ENCODE measurements at regions not wholly inside any gene's neighbourhood (a gene's known extent, or its start where the extent isn't known, plus 50 kb on each side); places are given as distances from the start of the nearest gene placed in this dataset.

- H3K27ac Mint-ChIP-seq = no peak overlapping the region
- H3K9me3 Mint-ChIP-seq = peaks cover 0 to 3% (median 0%) of the 10 kb centered on the region in 9 donors
- POLR2A ChIA-PET = no interaction called here
- peaks cover 2 to 26% (median 13%) of the 10 kb centered on the region in 5 donors for H3K27me3 Mint-ChIP-seq
- H3K4me1 Mint-ChIP-seq = no peaks in the 10 kb centered on the region
- no peaks in the 10 kb centered on the region for H3K36me3 Mint-ChIP-seq
- no peak overlapping the region for H3K4me3 Mint-ChIP-seq
- no peak for DNase-seq
- ATAC-seq = no peak
These were observed 511.0 kb downstream of the INSC start for GRCh38 chr11:15625691-15626090.

DNA sequence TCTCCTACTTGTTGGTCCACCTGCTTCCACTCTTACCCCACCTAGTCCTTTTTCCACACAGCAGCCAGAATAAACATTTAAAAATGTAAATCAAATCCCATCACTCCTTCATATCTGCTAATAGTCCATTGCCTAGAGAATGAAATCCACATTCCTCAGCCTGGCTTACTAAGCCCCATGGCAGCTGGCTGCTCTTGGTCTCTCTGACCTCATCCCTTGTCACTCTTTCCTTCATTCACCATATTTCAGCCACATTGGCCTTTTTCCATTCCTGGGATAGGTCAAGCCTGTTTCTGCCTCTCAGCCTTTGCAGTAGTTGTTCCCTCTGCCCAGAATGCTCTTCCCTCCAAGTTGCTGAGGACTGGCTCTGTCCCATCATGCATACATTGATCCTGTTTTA is 512.8 kb downstream of the INSC start:
- H3K27ac Mint-ChIP-seq = no peak overlapping the region
- H3K4me3 Mint-ChIP-seq = no peak overlapping the region
- peaks cover 0 to 3% (median 0%) of the 10 kb centered on the region in 9 donors for H3K9me3 Mint-ChIP-seq
- H3K4me1 Mint-ChIP-seq = no peaks in the 10 kb centered on the region
- H3K36me3 Mint-ChIP-seq = no peaks in the 10 kb centered on the region
- no peak for ATAC-seq
- POLR2A ChIA-PET = no interaction called here
- DNase-seq = no peak
- H3K27me3 Mint-ChIP-seq = peaks cover 0 to 19% (median 8%) of the 10 kb centered on the region in 5 donors

- Mint-ChIP-seq H3K27ac (no peak overlapping the region), H3K4me1 (no peaks in the 10 kb centered on the region), H3K27me3 (peaks cover 2 to 30% (median 10%) of the 10 kb centered on the region in 5 donors), H3K4me3 (no peak overlapping the region), H3K36me3 (no peaks in the 10 kb centered on the region), H3K9me3 (peaks cover 0 to 6% (median 0%) of the 10 kb centered on the region in 9 donors)
- DNase-seq (no peak), ATAC-seq (no peak)
- POLR2A ChIA-PET = no interaction called here
These were observed 515.1 kb downstream of the INSC start for GRCh38 chr11:15629690-15630321.

DNA sequence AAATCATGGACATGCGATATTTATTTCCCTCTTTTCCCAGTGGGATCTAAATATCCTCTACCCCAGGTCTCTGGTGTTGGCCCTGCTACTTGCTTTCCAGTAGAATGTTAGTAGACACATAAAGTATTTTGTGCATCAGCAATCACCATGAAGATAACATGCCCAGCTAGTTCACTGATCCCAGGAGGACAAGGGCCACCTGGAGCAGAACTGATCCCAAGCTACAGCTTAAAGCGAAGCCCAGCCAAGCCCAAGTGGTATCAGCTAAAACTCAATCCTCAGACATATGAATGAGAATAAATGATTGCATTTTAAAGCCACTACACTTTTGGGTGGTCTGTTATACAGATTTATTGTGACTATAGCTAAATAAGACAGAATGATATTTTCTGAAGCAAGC is 516.2 kb downstream of the INSC start:
- ATAC-seq = no peak
- Mint-ChIP-seq H3K36me3 (no peaks in the 10 kb centered on the region), H3K4me3 (no peak overlapping the region), H3K27me3 (peaks cover 2 to 41% (median 13%) of the 10 kb centered on the region in 5 donors), H3K9me3 (peaks cover 0 to 6% (median 0%) of the 10 kb centered on the region in 9 donors), H3K4me1 (no peaks in the 10 kb centered on the region), H3K27ac (no peak overlapping the region)
- no peak for DNase-seq
- POLR2A ChIA-PET = no interaction called here

- no peak for DNase-seq
- no peak overlapping the region for H3K4me3 Mint-ChIP-seq
- peaks cover 0 to 8% (median 0%) of the 10 kb centered on the region in 9 donors for H3K9me3 Mint-ChIP-seq
- H3K4me1 Mint-ChIP-seq = no peaks in the 10 kb centered on the region
- no peak overlapping the region for H3K27ac Mint-ChIP-seq
- H3K27me3 Mint-ChIP-seq = peaks cover 3 to 31% (median 11%) of the 10 kb centered on the region in 5 donors
- no peak for ATAC-seq
- POLR2A ChIA-PET = no interaction called here
- no peaks in the 10 kb centered on the region for H3K36me3 Mint-ChIP-seq
These were observed 520.8 kb downstream of the INSC start for GRCh38 chr11:15635521-15635920.

GRCh38 chr11:15636521-15637089 is 521.9 kb downstream of the INSC start:
- POLR2A ChIA-PET = no interaction called here
- Mint-ChIP-seq H3K27ac (no peak overlapping the region), H3K27me3 (peaks cover 3 to 23% (median 9%) of the 10 kb centered on the region in 5 donors), H3K4me1 (no peaks in the 10 kb centered on the region), H3K36me3 (no peaks in the 10 kb centered on the region), H3K4me3 (no peak overlapping the region), H3K9me3 (peaks cover 0 to 8% (median 0%) of the 10 kb centered on the region in 9 donors)
- DNase-seq (no peak), ATAC-seq (no peak)

DNA sequence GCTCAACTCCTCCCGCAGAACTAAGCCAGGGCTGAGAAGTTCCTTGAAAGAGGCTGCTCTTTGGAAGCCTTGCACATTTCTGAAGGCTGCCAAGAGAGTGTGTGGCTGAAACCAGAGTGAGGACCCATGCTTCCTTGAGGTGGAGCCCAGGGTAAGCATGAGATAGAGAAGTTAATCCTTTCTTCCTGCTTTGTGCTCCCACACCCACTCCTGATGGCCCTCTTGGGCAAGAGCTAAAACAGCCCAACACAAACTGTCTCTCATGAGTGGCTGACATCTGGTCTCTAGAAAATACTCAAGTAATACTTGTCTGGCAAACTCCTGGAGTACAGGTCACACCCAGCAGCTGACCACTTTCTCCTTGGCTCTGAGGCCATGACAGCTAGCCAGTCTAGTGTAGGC is 523.7 kb downstream of the INSC start:
- H3K36me3 Mint-ChIP-seq = no peaks in the 10 kb centered on the region
- H3K4me3 Mint-ChIP-seq = no peak overlapping the region
- H3K27me3 Mint-ChIP-seq = peaks cover 3 to 19% (median 10%) of the 10 kb centered on the region in 5 donors
- H3K9me3 Mint-ChIP-seq = peaks cover 0 to 7% (median 0%) of the 10 kb centered on the region in 9 donors
- no peak for DNase-seq
- H3K4me1 Mint-ChIP-seq = no peaks in the 10 kb centered on the region
- POLR2A ChIA-PET = no interaction called here
- no peak overlapping the region for H3K27ac Mint-ChIP-seq
- no peak for ATAC-seq

DNA sequence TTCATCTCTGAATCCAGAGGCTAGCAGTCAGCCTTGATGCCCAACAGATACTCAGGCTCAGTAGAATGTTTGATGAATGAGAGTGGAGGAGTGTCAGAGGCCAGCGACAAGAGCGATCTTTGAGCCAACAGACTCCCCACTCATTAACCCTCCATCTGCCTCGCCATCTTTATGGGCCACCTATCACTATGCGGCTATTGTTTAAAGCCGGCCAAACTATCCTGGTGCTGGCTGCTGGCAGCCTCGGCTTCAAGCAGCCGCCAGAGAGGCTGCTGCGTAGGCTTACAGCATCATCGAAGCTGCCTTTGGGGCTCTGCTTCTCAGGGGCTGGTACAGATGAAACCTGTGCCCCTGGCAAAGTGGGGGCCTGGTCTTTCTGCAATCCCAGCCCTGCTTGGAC is 525.6 kb downstream of the INSC start:
- POLR2A ChIA-PET = no interaction called here

GRCh38 chr11:15641271-15642045 is 526.7 kb downstream of the INSC start:
- no peaks in the 10 kb centered on the region for H3K4me1 Mint-ChIP-seq
- H3K27me3 Mint-ChIP-seq = peaks cover 0 to 12% (median 6%) of the 10 kb centered on the region in 5 donors

More for the DNA sequence above, 525.6 kb downstream of the INSC start:
- Mint-ChIP-seq H3K4me1 (no peaks in the 10 kb centered on the region), H3K4me3 (no peak overlapping the region), H3K9me3 (peaks cover 0 to 5% (median 0%) of the 10 kb centered on the region in 9 donors), H3K27me3 (peaks cover 6 to 13% (median 7%) of the 10 kb centered on the region in 5 donors), H3K27ac (no peak overlapping the region), H3K36me3 (no peaks in the 10 kb centered on the region)
- DNase-seq = no peak
- ATAC-seq = no peak

GRCh38 chr11:15645201-15645600 is 530.5 kb downstream of the INSC start:
- Mint-ChIP-seq H3K36me3 (no peaks in the 10 kb centered on the region), H3K9me3 (no peaks in the 10 kb centered on the region), H3K4me3 (no peak overlapping the region), H3K27ac (no peak overlapping the region), H3K4me1 (no peaks in the 10 kb centered on the region), H3K27me3 (peaks cover 0 to 15% (median 8%) of the 10 kb centered on the region in 5 donors)
- DNase-seq = no peak
- no peak for ATAC-seq
- POLR2A ChIA-PET = no interaction called here

More at GRCh38 chr11:15641271-15642045, 526.7 kb downstream of the INSC start:
- DNase-seq = no peak
- Mint-ChIP-seq H3K27ac (no peak overlapping the region), H3K9me3 (peaks cover 0 to 4% (median 0%) of the 10 kb centered on the region in 9 donors), H3K4me3 (no peak overlapping the region), H3K36me3 (no peaks in the 10 kb centered on the region)
- no peak for ATAC-seq
- POLR2A ChIA-PET = no interaction called here

DNA sequence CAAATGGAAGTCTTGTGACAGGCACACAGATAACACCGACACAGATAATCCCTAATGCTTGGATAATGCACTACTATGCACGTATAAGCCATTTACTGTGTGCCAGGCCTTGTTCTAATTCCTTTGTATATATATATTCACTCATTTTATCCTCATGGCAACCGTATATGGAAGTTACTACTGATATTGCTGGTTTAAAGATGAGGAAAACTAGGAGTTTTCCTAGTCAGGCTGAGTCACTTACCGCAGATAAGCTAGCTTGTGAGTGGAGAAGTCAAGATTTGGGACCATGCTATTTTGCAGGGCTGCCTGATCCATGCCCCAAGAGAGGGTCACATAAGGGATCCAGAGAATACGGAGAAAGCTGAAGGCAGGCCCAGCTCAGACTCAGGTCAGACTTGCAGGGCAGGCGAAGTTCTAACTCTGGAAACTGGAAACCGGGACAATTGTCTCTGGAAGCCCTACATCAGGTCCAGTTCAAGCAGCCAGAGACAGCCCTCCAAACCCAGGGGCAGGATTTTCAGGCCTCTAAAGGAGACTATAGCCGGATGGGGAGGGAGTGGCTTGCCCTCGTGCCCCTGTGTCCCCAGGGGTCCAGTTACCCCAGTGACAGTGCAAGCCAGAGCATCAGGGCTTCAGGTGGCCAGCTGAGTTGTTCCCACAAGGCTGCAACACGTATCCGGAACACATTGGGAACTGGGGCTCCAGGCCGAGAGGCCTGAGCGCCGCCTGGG is 534.8 kb downstream of the INSC start:
- DNase-seq (no peak), ATAC-seq (no peak)
- Mint-ChIP-seq H3K27me3 (peaks cover 13 to 30% (median 28%) of the 10 kb centered on the region in 5 donors), H3K36me3 (no peaks in the 10 kb centered on the region), H3K27ac (no peak overlapping the region), H3K9me3 (peaks cover 0 to 2% (median 0%) of the 10 kb centered on the region in 9 donors), H3K4me3 (no peak overlapping the region), H3K4me1 (peaks cover 0 to 9% (median 4%) of the 10 kb centered on the region in 4 donors)
- POLR2A ChIA-PET = no interaction called here

DNA sequence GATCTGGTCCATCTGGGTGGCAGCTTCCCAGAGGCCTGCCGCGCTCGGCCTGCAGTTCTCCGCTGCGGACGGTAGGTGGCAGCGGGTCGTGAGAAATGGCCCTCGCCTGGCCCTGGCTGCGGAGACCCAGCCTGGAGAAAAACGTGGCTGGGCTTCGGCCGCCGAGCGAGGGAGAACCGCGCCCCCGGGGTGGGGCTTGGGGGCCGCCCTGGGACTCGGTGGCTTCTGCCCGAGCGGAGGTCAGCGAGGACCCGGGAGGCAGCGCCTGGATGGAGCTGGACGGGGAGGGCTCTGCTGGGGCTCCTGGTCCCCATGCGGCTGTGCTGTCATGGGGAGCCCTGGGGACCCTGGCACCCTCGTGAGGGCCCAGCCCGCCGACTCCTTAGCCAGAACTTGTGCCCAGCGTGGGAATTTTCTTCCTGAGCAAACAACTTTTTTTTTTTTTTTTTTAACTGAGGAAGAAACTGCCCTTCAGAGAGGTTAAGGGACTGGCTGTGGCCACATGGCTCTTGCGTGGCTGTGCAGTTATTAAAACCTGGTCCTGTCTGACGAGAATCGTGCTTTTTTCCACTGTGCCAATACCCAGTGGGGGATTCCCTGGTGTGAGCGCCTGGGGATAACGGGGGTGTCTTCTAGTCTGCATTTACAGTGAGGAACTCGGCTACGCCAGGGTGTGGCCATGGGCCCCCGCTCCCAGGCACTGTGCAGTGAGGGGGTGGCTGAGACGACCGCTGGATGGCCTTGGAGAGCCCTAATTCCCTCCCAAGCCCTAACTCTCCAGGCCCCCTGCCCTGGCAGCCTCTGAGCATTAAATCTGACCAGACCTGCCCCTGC is 535.6 kb downstream of the INSC start:
- POLR2A ChIA-PET = no interaction called here
- peak; percentile 79 to 87 for ATAC-seq

More for the DNA sequence above, 535.6 kb downstream of the INSC start:
- peak overlapping the region in 5 of 10 donors; percentile 26 to 55 (median 45) for H3K4me3 Mint-ChIP-seq
- H3K27ac Mint-ChIP-seq = no peak overlapping the region
- H3K4me1 Mint-ChIP-seq = peaks cover 0 to 9% (median 4%) of the 10 kb centered on the region in 4 donors
- H3K36me3 Mint-ChIP-seq = no peaks in the 10 kb centered on the region
- peaks cover 13 to 38% (median 28%) of the 10 kb centered on the region in 5 donors for H3K27me3 Mint-ChIP-seq
- DNase-seq = peak; percentile 24 to 68 (median 54)
- peaks cover 0 to 2% (median 0%) of the 10 kb centered on the region in 9 donors for H3K9me3 Mint-ChIP-seq

Measured in naive thymus-derived CD8-positive, alpha-beta T cell (primary cell).